Karpas-422 (cell line): ENCODE measurements at regions not wholly inside any gene's neighbourhood (a gene's known extent, or its start where the extent isn't known, plus 50 kb on each side); places are given as distances from the start of the nearest gene placed in this dataset.
"Not testable (repeated sequence)": the region's sequence is repeated elsewhere in the genome, so short reads cannot be mapped to it uniquely, and the experiment has no call there.

Experiments used
- DNase-seq: peaks from one replicate; pipeline ENCODE4 v3.0.0-alpha.2; 2015
- H2AFZ ChIP-seq: fragments of 200-600 bp; sonication (generic); 2 replicates; pipeline ENCODE4 v1.6.1; 2014; ENCODE audit warnings: antibody characterized with exemption, low read length, mixed read lengths
- H3K27ac ChIP-seq: fragments of 200-600 bp; sonication (generic); 2 replicates; pipeline ENCODE4 v1.5.1; 2014; ENCODE audit warnings: mild to moderate bottlenecking, low read length, moderate library complexity
- H3K27me3 ChIP-seq: fragments of 200-600 bp; sonication (generic); 2 replicates; pipeline ENCODE4 v1.6.1; 2014; ENCODE audit warnings: low read length, mixed read lengths
- H3K36me3 ChIP-seq: fragments of 200-600 bp; sonication (generic); 2 replicates; pipeline ENCODE4 v1.6.1; 2014; ENCODE audit warnings: low read length, mixed read lengths; ENCODE audit not compliant: insufficient read depth
- H3K4me1 ChIP-seq: fragments of 200-600 bp; sonication (generic); 2 replicates; pipeline ENCODE4 v1.6.1; 2014; ENCODE audit warnings: mild to moderate bottlenecking, low read length, mixed read lengths
- H3K4me2 ChIP-seq: fragments of 200-600 bp; sonication (generic); 2 replicates; pipeline ENCODE4 v1.6.1; 2014; ENCODE audit warnings: low read length, low read depth, mild to moderate bottlenecking; ENCODE audit not compliant: poor library complexity, severe bottlenecking
- H3K4me3 ChIP-seq: fragments of 200-600 bp; sonication (generic); 2 replicates; pipeline ENCODE4 v1.5.1; 2014; ENCODE audit warnings: mild to moderate bottlenecking, antibody characterized with exemption, low read length, mixed read lengths
- H3K79me2 ChIP-seq: fragments of 200-600 bp; sonication (generic); 2 replicates; pipeline ENCODE4 v1.6.1; 2014; ENCODE audit warnings: mild to moderate bottlenecking, low read length, mixed read lengths
- H3K9ac ChIP-seq: fragments of 200-600 bp; sonication (generic); 2 replicates; pipeline ENCODE4 v1.6.0; 2014; ENCODE audit warnings: low read length
- H3K9me2 ChIP-seq: fragments of 200-600 bp; sonication (generic), shearing (Covaris generic); replicated peaks from 2 replicates; pipeline ENCODE4 v1.6.0; 2014; ENCODE audit warnings: mild to moderate bottlenecking, low read length, moderate library complexity; ENCODE audit not compliant: insufficient read depth
- H3K9me3 ChIP-seq: fragments of 300-700, 200-600 bp; sonication (generic); 2 replicates; pipeline ENCODE4 v1.6.1; 2014; ENCODE audit warnings: low read length, mixed read lengths
- H4K20me1 ChIP-seq: fragments of 200-600 bp; sonication (generic); 2 replicates; pipeline ENCODE4 v1.6.1; 2014; ENCODE audit warnings: mild to moderate bottlenecking, antibody characterized with exemption, low read length, low read depth; ENCODE audit not compliant: insufficient read depth

DNA sequence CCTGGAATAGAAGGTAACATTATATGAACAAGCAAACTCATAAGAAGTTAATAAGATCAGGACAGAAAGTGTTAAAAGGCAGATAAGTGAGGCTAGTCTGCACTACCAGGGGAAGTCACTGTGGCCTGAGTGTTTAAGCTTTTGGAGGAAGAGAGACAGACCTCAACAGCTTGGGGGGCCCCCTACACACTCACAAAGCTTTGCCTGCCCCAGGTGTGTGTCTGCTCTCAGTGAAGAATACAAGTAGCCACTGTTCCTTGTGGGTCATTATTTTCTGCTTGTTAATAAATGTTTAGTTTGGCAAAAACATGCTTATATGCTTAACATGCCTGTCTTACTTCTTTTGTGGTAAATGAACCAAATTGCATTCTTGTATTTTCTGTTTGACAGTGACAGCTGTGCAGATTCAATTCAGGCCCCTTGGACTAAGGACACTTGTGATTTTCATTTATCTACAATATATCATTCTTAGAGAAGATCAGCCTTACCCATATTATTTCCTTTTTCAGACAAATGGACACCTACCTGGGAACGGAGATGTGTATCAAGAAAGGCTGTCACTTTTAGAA is 50.7 kb upstream of the C12orf71 start:
- Histone ChIP-seq H3K4me3 (no peak overlapping the region), H3K4me2 (no peak overlapping the region), H3K4me1 (peaks cover 13% of the 10 kb centered on the region), H3K27ac (no peak overlapping the region), H4K20me1 (no peaks in the 10 kb centered on the region), H3K27me3 (no peaks in the 10 kb centered on the region), H3K36me3 (no peaks in the 10 kb centered on the region), H3K79me2 (no peaks in the 10 kb centered on the region), H2AFZ (no peak overlapping the region), H3K9me2 (no peaks in the 10 kb centered on the region), H3K9ac (no peak overlapping the region), H3K9me3 (no peaks in the 10 kb centered on the region)
- DNase-seq: no peak

DNA sequence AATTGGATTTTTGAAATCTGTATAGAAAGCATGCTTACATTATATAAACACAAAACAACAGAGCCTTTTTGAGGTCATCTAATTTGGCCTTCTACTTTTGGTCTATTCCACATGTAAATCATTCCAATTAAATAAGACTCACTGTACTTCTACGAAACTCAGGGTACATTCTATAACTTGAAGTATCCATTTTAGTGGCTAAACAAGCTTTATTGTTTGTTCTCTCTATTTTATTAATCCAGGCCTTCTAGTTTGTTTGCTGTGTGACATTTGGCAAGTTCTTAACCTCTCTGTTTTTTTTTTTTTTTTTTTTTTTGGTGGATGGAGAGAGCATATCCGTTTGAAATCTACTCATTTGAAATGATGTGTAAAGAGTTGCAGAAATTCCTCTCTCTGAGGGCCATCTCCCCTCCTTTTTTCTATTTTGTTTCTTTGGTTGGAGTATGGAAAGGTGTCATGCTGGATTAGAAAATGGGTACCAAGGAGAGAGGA is 58.1 kb upstream of the C12orf71 start:
- no peak overlapping the region for H2AFZ ChIP-seq
- no peak for DNase-seq
- H3K4me1 ChIP-seq: no peaks in the 10 kb centered on the region
- H3K9me2 ChIP-seq: no peaks in the 10 kb centered on the region
- no peaks in the 10 kb centered on the region for H4K20me1 ChIP-seq
- H3K27ac ChIP-seq: no peak overlapping the region
- H3K79me2 ChIP-seq: no peaks in the 10 kb centered on the region
- H3K4me2 ChIP-seq: no peak overlapping the region
- H3K36me3 ChIP-seq: no peaks in the 10 kb centered on the region
- H3K27me3 ChIP-seq: no peaks in the 10 kb centered on the region
- H3K9ac ChIP-seq: no peak overlapping the region
- no peak overlapping the region for H3K4me3 ChIP-seq
- H3K9me3 ChIP-seq: no peaks in the 10 kb centered on the region

DNA sequence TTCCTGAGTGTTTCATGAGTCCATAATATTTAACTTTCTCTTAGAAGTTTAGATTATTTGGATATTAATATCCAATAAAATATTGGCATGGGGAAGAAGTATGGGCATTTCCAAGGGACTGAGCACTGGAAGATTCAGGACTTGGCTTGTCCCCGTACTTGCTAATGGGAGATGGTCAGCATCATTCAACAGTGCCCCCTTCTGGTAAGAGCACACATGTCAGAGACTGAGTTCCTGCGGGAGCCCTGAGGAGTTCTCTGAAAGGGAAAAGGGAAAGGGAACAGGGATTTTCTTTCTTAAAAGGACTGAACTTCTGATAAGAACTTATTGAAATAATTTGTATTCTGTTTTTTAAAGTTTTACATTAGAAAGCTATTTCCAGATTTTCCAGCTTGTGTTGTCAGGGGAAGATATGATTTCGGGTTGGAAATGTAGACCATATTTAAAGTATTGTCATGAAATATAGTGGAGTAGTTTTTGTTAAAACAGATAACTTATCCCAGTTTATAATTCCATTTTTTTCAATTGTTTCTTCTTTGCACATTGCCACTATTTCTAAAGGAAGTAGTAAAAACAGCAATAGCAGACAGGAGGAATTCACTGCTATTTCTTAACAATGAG is 59.8 kb upstream of the C12orf71 start:
- DNase-seq: peak; percentile 80
- Histone ChIP-seq H3K27ac (no peak overlapping the region), H3K79me2 (no peaks in the 10 kb centered on the region), H3K4me3 (no peak overlapping the region), H2AFZ (no peak overlapping the region), H3K9me3 (no peaks in the 10 kb centered on the region), H3K27me3 (no peaks in the 10 kb centered on the region), H3K4me1 (no peaks in the 10 kb centered on the region), H3K36me3 (no peaks in the 10 kb centered on the region), H3K4me2 (no peak overlapping the region), H4K20me1 (no peaks in the 10 kb centered on the region), H3K9me2 (no peaks in the 10 kb centered on the region), H3K9ac (no peak overlapping the region)

DNA sequence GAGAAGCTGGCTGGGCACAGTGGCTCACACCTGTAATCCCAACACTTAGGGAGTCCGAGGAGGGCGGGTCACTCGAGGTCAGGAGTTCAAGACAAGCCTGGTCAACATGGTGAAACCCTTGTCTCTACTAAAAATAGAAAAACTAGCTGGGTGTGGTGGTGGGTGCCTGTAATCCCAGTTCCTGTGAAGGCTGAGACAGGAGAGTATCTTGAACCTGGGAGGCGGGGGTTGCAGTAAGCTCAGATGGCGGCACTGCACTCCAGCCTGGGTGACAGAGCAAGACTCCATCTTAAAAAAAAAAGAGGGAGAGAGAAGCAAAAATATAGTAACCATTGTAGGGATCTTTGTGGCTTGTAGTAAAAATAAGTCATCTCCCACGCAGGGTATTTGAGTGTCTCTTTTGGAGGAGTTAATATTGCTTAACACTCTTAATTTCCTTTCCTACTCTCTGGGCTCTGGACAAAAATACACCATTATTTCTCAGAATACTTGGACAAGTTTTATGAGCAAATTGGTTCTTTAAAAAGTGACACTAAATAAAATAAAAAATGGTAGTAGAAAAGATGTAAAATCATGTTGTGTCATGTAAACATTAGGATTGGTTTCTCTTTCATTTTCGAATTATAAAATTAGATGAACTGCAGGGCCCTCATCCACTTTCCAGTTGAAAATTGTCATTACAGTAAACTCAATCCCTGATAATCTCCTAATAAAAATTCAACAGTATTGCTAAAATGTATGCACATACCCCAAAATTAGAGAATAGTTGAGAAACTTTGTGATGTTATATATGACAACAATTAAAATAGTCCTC is 61.1 kb upstream of the C12orf71 start:
- H2AFZ ChIP-seq: no peak overlapping the region
- H3K4me2 ChIP-seq: no peak overlapping the region
- H3K36me3 ChIP-seq: no peaks in the 10 kb centered on the region
- H3K9ac ChIP-seq: no peak overlapping the region
- no peak overlapping the region for H3K4me3 ChIP-seq
- no peaks in the 10 kb centered on the region for H3K9me3 ChIP-seq
- no peaks in the 10 kb centered on the region for H3K79me2 ChIP-seq
- H4K20me1 ChIP-seq: no peaks in the 10 kb centered on the region
- H3K27me3 ChIP-seq: no peaks in the 10 kb centered on the region
- H3K4me1 ChIP-seq: no peaks in the 10 kb centered on the region
- H3K27ac ChIP-seq: no peak overlapping the region
- no peak for DNase-seq
- no peaks in the 10 kb centered on the region for H3K9me2 ChIP-seq

DNA sequence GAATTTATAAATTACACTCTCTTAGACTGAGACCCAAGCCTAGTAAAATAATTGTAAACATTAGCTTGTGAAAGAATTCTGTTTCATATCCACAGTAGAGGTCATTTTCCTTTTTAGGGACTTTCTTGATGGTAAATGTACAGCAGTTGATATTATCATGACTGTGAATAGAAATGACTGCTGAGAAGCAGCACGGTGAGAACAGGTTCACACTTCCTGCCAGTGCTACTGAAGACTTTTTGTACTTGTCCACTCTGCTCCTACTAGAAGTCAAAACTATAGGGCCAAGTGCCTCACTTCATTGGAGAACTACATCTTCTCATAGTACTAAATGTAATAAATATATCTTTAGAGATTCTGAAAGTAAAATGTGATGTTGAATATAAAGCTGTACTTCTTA is 63.3 kb upstream of the C12orf71 start:
- not testable (repeated sequence) for H3K9ac ChIP-seq, H3K27ac ChIP-seq, H3K4me2 ChIP-seq, H2AFZ ChIP-seq, DNase-seq, H3K9me3 ChIP-seq, H3K4me1 ChIP-seq, H4K20me1 ChIP-seq, H3K27me3 ChIP-seq, H3K79me2 ChIP-seq, H3K4me3 ChIP-seq, H3K36me3 ChIP-seq, H3K9me2 ChIP-seq

DNA sequence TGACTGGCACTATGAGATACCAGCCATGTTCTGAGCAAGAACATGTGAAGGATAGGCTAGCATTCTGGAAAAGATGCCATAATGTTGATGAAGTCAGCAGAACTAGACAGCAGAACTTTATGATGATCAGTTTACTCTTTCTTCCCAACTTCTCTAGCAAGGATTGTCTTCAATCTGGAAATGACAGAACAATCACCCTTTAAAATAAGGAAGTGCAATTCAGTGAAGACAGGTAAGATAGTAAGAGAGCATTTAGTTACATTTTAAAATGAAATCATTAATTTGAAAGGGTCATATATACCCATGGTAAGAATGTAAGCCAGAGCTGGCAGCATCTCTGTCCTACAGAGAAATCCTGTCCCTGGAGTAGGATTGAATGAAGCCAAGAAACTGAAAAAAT is 66.0 kb upstream of the C12orf71 start:
- no peak overlapping the region for H2AFZ ChIP-seq
- H3K9me3 ChIP-seq: no peaks in the 10 kb centered on the region
- no peaks in the 10 kb centered on the region for H3K79me2 ChIP-seq
- no peak for DNase-seq
- H3K27me3 ChIP-seq: no peaks in the 10 kb centered on the region
- no peaks in the 10 kb centered on the region for H4K20me1 ChIP-seq
- H3K4me1 ChIP-seq: no peaks in the 10 kb centered on the region
- H3K4me3 ChIP-seq: no peak overlapping the region
- no peak overlapping the region for H3K4me2 ChIP-seq
- no peaks in the 10 kb centered on the region for H3K36me3 ChIP-seq
- no peaks in the 10 kb centered on the region for H3K9me2 ChIP-seq
- no peak overlapping the region for H3K27ac ChIP-seq
- no peak overlapping the region for H3K9ac ChIP-seq

DNA sequence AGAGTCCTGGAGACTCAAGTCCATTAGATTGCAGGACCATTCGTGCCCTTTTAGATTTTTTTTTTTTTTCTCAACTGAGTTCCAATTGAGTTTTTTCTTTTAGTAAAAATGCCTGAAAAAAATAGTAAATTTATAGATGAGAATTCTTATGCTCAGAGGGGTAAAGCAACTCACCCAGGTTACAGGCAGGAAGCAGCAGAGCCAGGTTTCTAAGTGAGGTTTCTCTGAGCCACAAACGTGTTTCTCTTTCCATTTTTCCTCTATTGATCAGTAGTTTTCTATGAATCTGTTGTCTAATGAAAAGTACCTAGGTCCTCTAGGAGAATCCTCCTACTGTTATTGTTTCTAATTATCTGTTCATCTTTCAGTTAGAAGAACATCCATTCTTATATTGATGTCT is 66.4 kb upstream of the C12orf71 start:
- Histone ChIP-seq H3K4me3 (no peak overlapping the region), H4K20me1 (no peaks in the 10 kb centered on the region), H3K4me2 (no peak overlapping the region), H3K27me3 (no peaks in the 10 kb centered on the region), H3K36me3 (no peaks in the 10 kb centered on the region), H2AFZ (no peak overlapping the region), H3K9me2 (no peaks in the 10 kb centered on the region), H3K9me3 (no peaks in the 10 kb centered on the region), H3K4me1 (no peaks in the 10 kb centered on the region), H3K9ac (no peak overlapping the region), H3K27ac (no peak overlapping the region), H3K79me2 (no peaks in the 10 kb centered on the region)
- DNase-seq: no peak

DNA sequence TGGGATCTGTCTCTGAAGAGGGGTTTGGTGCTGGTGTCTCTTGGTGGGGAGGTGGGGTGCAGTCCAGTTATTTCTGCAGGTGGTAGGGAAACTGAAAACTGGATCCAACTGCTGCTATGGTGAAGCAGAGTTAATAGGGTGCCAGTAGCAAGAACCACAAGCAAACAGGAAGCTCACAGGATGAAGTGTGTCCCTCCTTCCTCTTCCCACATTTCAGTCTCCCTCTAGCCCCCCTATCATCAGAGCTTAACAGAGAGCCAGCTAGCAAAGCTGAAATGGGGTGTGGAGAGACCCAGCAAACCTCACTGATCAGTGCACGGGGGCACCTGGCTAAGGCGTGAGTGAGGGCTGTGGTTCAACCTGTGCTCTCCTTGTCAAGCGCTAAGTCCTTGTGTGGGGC is 69.1 kb upstream of the C12orf71 start:
- Histone ChIP-seq H2AFZ (no peak overlapping the region), H3K4me1 (no peaks in the 10 kb centered on the region), H3K9me2 (no peaks in the 10 kb centered on the region), H3K79me2 (no peaks in the 10 kb centered on the region), H3K36me3 (no peaks in the 10 kb centered on the region), H3K9me3 (no peaks in the 10 kb centered on the region), H3K27ac (no peak overlapping the region), H3K4me2 (no peak overlapping the region), H3K9ac (no peak overlapping the region), H3K27me3 (no peaks in the 10 kb centered on the region), H3K4me3 (no peak overlapping the region), H4K20me1 (no peaks in the 10 kb centered on the region; the same call in 1 of the 2 replicates)
- no peak for DNase-seq
